ENCODE measurements at regions not wholly inside any gene's neighbourhood (a gene's known extent, or its start where the extent isn't known, plus 50 kb on each side); places are given as distances from the start of the nearest gene placed in this dataset.

DNA sequence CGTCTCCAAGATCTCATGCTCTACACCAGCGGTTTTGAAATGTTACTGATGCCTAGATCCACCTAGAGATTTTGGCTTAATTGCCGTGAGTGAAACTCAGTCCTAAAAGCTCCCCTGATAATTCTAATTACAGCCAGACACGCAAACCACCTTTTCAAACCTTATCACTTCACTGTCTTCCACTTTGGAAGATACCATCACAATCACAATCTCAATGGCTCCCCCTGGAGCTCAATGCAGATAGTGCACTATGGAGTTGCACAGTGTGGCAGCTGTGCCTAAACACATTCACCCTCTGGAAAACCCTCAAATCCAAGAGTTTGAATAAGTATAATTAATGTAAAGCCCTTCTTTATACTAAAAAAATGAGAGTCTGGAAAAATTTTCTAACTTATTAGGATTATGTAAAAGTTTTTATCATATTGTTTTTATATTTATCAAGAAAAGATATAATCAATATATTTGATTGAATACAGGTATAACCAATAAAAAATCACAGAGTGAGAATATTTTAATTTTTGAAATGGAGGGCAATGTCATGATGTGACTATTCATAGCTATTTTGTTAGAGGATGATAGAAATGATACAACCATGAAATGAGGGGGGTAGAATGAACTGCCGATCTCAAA is 102.9 kb upstream of the SLC8A1 start:
- intact Hi-C loops (cut with DNase I; ENCODE audit: low total_unique reads): no loop called here
- DNase-seq (ENCODE audit: low spot score in 2 of 2): peak in 1 of 2 donors; percentile 66
- no peak for TF ChIP-seq POLR2A (IDR thresholded peaks at IDR 0.05)
- TF ChIP-seq, protein P1, sequence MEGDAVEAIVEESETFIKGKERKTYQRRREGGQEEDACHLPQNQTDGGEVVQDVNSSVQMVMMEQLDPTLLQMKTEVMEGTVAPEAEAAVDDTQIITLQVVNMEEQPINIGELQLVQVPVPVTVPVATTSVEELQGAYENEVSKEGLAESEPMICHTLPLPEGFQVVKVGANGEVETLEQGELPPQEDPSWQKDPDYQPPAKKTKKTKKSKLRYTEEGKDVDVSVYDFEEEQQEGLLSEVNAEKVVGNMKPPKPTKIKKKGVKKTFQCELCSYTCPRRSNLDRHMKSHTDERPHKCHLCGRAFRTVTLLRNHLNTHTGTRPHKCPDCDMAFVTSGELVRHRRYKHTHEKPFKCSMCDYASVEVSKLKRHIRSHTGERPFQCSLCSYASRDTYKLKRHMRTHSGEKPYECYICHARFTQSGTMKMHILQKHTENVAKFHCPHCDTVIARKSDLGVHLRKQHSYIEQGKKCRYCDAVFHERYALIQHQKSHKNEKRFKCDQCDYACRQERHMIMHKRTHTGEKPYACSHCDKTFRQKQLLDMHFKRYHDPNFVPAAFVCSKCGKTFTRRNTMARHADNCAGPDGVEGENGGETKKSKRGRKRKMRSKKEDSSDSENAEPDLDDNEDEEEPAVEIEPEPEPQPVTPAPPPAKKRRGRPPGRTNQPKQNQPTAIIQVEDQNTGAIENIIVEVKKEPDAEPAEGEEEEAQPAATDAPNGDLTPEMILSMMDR (IDR thresholded peaks at IDR 0.05): no peak
- WGBS, 2 donors: 48 to 53% methylated on average over 5 of the region's 5 CpGs
- H3K4me3 ChIP-seq (ENCODE audit: low read depth, poor library complexity, severe bottlenecking): no peak overlapping the region

DNA sequence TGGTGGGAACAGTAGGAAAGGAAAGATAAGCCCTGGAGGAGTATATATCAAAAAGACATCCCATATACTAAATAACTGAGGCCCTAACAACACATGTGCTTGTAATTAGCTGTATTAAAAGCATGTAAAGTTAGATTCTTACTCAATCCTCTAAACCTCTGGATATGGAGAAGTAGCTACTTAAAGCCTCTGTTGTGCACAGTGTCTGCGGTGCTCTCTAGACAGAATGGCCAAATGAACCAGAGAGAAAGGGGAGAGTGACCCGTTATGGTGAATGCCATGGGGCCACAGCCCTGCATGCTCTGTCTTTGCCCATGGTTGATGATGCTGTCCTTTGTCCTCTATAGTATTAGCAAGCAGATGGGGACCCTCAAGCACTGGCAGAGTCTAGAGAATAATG is 104.4 kb upstream of the SLC8A1 start:
- intact Hi-C loops (cut with DNase I; ENCODE audit: low total_unique reads): no loop called here
- no peak overlapping the region for H3K4me3 ChIP-seq (ENCODE audit: low read depth, poor library complexity, severe bottlenecking)
- TF ChIP-seq POLR2A (IDR thresholded peaks at IDR 0.05): no peak
- TF ChIP-seq, protein P1 (IDR thresholded peaks at IDR 0.05): no peak
- 58 to 74% methylated on average over 2 of the region's 2 CpGs for WGBS, 2 donors
- DNase-seq (ENCODE audit: low spot score in 2 of 2): no peak

DNA sequence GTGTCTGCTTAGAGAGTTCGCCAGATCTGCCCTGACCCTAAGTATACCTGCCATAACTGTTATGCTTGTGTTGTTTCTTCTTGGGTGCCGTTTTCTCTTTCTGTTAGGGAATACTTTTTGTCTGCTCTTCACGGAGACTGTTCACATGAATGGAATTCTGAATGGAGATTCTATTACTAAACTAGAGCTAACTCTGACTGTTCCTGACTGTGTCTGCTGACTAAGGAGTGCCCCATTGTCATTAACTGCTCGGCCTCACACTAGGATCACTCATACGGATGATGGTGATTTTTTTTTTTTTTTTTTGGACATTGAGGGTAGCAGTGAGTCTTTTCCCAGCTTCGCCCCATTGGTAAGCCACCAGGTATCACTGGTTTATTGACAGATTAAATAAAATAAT is 104.8 kb upstream of the SLC8A1 start:
- intact Hi-C loops (cut with DNase I; ENCODE audit: low total_unique reads): no loop called here
- TF ChIP-seq, protein P1 (IDR thresholded peaks at IDR 0.05): no peak
- no peak for TF ChIP-seq POLR2A (IDR thresholded peaks at IDR 0.05)
- 90 to 97% methylated on average over 6 of the region's 6 CpGs for WGBS, 2 donors
- no peak for DNase-seq (ENCODE audit: low spot score in 2 of 2)
- H3K4me3 ChIP-seq (ENCODE audit: low read depth, poor library complexity, severe bottlenecking): no peak overlapping the region

DNA sequence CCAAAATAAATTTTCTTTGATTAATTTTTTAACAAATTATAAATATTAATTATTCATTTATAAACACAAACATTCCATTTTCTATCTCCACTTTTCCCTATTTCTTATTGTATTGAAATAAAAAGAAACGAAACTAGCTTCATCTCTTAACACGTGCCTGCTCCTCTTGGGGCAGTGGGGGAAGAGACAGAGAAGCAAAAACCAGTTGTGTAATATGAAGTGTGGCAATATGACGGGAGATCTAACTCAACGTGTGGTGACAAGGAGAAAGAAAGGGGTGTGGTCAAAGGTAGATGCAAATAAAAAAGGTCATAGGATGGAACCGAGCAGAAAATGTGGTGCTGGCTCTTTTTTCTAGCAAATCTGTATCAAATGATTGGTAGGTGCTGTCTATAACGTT is 106.9 kb upstream of the SLC8A1 start:
- no peak for DNase-seq (ENCODE audit: low spot score in 2 of 2)
- 59 to 63% methylated on average over 6 of the region's 6 CpGs for WGBS, 2 donors

DNA sequence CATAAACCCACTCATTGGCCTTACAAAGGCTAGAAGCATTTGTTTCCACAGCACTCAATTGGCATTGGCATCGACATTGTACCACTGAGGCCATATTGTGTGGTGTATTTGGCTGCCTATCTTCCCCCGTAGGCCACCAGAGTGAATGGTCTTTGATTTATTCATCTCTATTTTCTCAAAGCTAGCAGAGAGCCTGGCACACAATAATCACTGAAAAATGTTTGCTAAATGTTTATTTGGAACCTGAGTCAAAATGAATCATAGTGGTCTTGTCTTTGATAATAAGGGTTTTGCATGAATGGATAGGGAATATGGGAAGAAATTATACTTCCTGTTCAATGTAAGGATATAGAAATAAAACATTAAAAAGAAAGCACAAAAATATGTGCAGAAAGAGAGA is 107.3 kb upstream of the SLC8A1 start:
- TF ChIP-seq, protein P1 (IDR thresholded peaks at IDR 0.05): no peak
- TF ChIP-seq POLR2A (IDR thresholded peaks at IDR 0.05): no peak
- intact Hi-C loops (cut with DNase I; ENCODE audit: low total_unique reads): no loop called here
- WGBS, 2 donors: 92 to 97% methylated on average over 2 of the region's 2 CpGs
- no peak overlapping the region for H3K4me3 ChIP-seq (ENCODE audit: low read depth, poor library complexity, severe bottlenecking)
- no peak for DNase-seq (ENCODE audit: low spot score in 2 of 2)

More for the DNA sequence above, 106.9 kb upstream of the SLC8A1 start:
- TF ChIP-seq, protein P1 (IDR thresholded peaks at IDR 0.05): no peak
- no peak for TF ChIP-seq POLR2A (IDR thresholded peaks at IDR 0.05)
- intact Hi-C loops (cut with DNase I; ENCODE audit: low total_unique reads): no loop called here
- no peak overlapping the region for H3K4me3 ChIP-seq (ENCODE audit: low read depth, poor library complexity, severe bottlenecking)

DNA sequence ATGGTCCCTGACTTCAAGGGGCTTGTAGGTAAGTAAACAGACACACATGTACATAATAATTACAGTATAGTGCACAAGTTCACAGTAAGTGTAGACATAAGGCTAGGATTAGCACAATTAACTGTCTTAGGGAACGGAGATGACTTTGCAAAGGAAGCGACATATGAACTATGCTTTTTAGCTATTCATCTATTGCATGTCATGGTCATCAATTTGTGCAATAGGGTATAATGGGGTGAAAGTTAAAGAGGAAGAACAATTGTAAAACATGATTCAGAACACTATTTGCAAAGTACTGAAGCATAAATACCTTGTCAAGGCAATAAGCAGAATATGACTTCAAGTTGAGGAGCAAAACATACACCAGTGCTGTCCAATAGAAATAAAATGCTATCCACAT is 112.3 kb upstream of the SLC8A1 start:
- 67 to 89% methylated on average over 2 of the region's 2 CpGs for WGBS, 2 donors
- DNase-seq (ENCODE audit: low spot score in 2 of 2): no peak
- intact Hi-C loops (cut with DNase I; ENCODE audit: low total_unique reads): loop anchor here (10.0 kb wide), 1 partner anchor 649 kb away; no protein-coding TSS in a partner anchor
- no peak overlapping the region for H3K4me3 ChIP-seq (ENCODE audit: low read depth, poor library complexity, severe bottlenecking)
- TF ChIP-seq POLR2A (IDR thresholded peaks at IDR 0.05): no peak
- TF ChIP-seq, protein P1 (IDR thresholded peaks at IDR 0.05): no peak
